OCI-LY1 (cell line): ENCODE measurements at regions not wholly inside any gene's neighbourhood (a gene's known extent, or its start where the extent isn't known, plus 50 kb on each side); places are given as distances from the start of the nearest gene placed in this dataset.

Source experiments
- H2AFZ ChIP-seq: fragments of 200-600 bp; sonication (generic), shearing (Covaris generic); 2 replicates; pipeline ENCODE4 v1.6.0; 2014; ENCODE audit warnings: antibody characterized with exemption, mild to moderate bottlenecking, low read length
- H3F3A ChIP-seq: fragments of 200-600 bp; sonication (generic), shearing (Covaris generic); 2 replicates; pipeline ENCODE4 v1.6.0; 2014; ENCODE audit warnings: mild to moderate bottlenecking, antibody characterized with exemption, low read length, moderate library complexity; ENCODE audit not compliant: insufficient read depth
- H3K27ac ChIP-seq: fragments of 200-600 bp; sonication (generic); 2 replicates; pipeline ENCODE4 v1.5.1; 2014; ENCODE audit warnings: low read length, mixed run types, mild to moderate bottlenecking, low read depth; ENCODE audit not compliant: poor library complexity, severe bottlenecking
- H3K27me3 ChIP-seq: fragments of 200-600 bp; sonication (generic); 2 replicates; pipeline ENCODE4 v1.6.0; 2014; ENCODE audit warnings: antibody characterized with exemption, mild to moderate bottlenecking, low read length, moderate library complexity; ENCODE audit not compliant: insufficient read depth
- H3K36me3 ChIP-seq: fragments of 200-600 bp; sonication (generic); 2 replicates; pipeline ENCODE4 v1.6.1; 2014; ENCODE audit warnings: mild to moderate bottlenecking, antibody characterized with exemption, low read length, moderate library complexity, mixed read lengths; ENCODE audit not compliant: insufficient read depth
- H3K4me1 ChIP-seq: fragments of 200-600 bp; sonication (generic); 2 replicates; pipeline ENCODE4 v1.5.1; 2014; ENCODE audit warnings: mild to moderate bottlenecking, low read length, moderate library complexity; ENCODE audit not compliant: insufficient read depth, severe bottlenecking
- H3K4me2 ChIP-seq: fragments of 200-600 bp; sonication (generic), shearing (Covaris generic); 2 replicates; pipeline ENCODE4 v1.6.1; 2014; ENCODE audit warnings: low read length
- H3K4me3 ChIP-seq: fragments of 200-600 bp; sonication (generic); 2 replicates; pipeline ENCODE4 v1.5.1; 2014; ENCODE audit warnings: low read length, low read depth, mild to moderate bottlenecking, mixed read lengths; ENCODE audit not compliant: poor library complexity, severe bottlenecking
- H3K79me2 ChIP-seq: fragments of 200-600 bp; shearing (Covaris generic); 2 replicates; pipeline ENCODE4 v1.6.1; 2016; ENCODE audit warnings: mixed run types, low read length, mixed read lengths; ENCODE audit not compliant: insufficient read depth
- H3K9ac ChIP-seq: fragments of 200-600 bp; sonication (generic), shearing (Covaris generic); 2 replicates; pipeline ENCODE4 v1.6.1; 2014; ENCODE audit warnings: mild to moderate bottlenecking, low read length, mixed read lengths
- H3K9me2 ChIP-seq: fragments of 200-600 bp; sonication (generic), shearing (Covaris generic); 2 replicates; pipeline ENCODE4 v1.6.1; 2014; ENCODE audit warnings: low read depth, mild to moderate bottlenecking, low read length, mixed read lengths
- H3K9me3 ChIP-seq: fragments of 200-600 bp; shearing (Covaris generic); 2 replicates; pipeline ENCODE4 v1.6.1; 2014; ENCODE audit warnings: low read length, mixed read lengths
- H4K20me1 ChIP-seq: fragments of 200-600 bp; sonication (generic), shearing (Covaris generic); 2 replicates; pipeline ENCODE4 v1.6.0; 2016; ENCODE audit warnings: mild to moderate bottlenecking, low read length; ENCODE audit not compliant: insufficient read depth
- EZH2 ChIP-seq: fragments of 200-600 bp; sonication (generic), shearing (Covaris generic); IDR thresholded peaks from 2 replicates; pipeline ENCODE4 v1.8.0; 2017; ENCODE audit warnings: borderline replicate concordance, mixed run types, mild to moderate bottlenecking, antibody characterized with exemption, low read length, moderate library complexity, mixed read lengths
- TF ChIP-seq, protein P1 (sequence below): fragments of 200-600 bp; sonication (generic), shearing (Covaris generic); IDR thresholded peaks from 2 replicates; pipeline ENCODE4 v1.5.1; 2017; ENCODE audit warnings: mild to moderate bottlenecking, antibody characterized with exemption, low read length, moderate library complexity, mixed read lengths

DNA sequence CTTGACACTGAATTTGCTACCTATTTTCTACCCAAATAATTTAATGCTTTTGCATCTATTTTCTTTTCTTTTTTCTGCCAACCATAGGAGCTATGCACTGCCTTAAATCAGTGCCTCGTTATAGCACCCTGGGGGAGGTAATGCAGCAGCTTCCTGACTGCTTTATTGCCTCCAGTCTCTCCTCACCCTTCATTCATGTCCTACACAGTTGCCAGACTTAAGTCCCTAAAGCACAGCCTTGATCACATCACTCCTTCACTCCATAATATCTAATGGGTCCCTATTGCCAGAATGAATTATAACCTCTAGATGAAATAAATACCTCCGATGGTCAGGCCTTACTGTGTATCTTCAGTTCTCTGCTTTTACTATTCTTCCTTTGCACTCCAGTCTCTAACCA, 211.2 kb upstream of the GLRA1 start:
- H3K4me3 ChIP-seq, result no peak overlapping the region
- no peaks in the 10 kb centered on the region for H3K27me3 ChIP-seq
- H3K79me2 ChIP-seq, result no peaks in the 10 kb centered on the region
- no peaks in the 10 kb centered on the region for H3K9me3 ChIP-seq
- H3F3A ChIP-seq, result no peaks in the 10 kb centered on the region
- H3K9me2 ChIP-seq, result no peaks in the 10 kb centered on the region
- H3K4me2 ChIP-seq, result no peak overlapping the region
- H2AFZ ChIP-seq, result no peak overlapping the region
- H3K27ac ChIP-seq, result no peak overlapping the region
- H3K4me1 ChIP-seq, result no peaks in the 10 kb centered on the region
- no peaks in the 10 kb centered on the region for H4K20me1 ChIP-seq
- TF ChIP-seq EZH2, result no peak
- TF ChIP-seq, protein P1, sequence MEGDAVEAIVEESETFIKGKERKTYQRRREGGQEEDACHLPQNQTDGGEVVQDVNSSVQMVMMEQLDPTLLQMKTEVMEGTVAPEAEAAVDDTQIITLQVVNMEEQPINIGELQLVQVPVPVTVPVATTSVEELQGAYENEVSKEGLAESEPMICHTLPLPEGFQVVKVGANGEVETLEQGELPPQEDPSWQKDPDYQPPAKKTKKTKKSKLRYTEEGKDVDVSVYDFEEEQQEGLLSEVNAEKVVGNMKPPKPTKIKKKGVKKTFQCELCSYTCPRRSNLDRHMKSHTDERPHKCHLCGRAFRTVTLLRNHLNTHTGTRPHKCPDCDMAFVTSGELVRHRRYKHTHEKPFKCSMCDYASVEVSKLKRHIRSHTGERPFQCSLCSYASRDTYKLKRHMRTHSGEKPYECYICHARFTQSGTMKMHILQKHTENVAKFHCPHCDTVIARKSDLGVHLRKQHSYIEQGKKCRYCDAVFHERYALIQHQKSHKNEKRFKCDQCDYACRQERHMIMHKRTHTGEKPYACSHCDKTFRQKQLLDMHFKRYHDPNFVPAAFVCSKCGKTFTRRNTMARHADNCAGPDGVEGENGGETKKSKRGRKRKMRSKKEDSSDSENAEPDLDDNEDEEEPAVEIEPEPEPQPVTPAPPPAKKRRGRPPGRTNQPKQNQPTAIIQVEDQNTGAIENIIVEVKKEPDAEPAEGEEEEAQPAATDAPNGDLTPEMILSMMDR, result no peak
- H3K9ac ChIP-seq, result no peak overlapping the region
- no peaks in the 10 kb centered on the region for H3K36me3 ChIP-seq

DNA sequence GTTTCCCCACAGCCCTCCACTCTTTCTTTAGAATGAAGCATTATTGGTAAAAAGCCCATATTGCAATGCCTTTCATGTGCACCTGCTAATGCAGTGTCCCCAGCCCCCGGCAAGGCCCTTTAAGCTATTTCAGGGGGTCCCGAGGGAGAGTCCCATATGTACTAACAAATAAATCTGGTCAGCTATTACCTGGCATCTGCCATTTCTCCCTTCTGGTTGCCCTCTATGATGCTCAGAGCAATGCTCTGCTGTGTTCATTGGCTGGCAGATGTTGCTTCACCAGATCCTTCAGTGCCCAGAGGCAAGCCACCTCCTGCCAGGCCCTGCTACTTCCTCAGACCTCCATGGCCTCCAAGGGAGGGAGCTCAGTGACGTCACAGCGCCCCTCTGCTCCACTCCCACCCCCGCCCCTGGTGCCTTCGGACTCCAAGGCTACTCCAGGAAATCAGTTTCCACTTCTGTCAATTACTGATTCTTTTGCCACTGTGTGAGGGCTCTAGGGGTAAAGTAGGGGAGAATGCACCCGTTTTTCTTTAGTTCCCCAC, 201.1 kb upstream of the GLRA1 start:
- H4K20me1 ChIP-seq, result no peaks in the 10 kb centered on the region
- H2AFZ ChIP-seq, result no peak overlapping the region
- H3K27ac ChIP-seq, result no peak overlapping the region
- H3K4me3 ChIP-seq, result no peak overlapping the region
- H3K4me1 ChIP-seq, result no peaks in the 10 kb centered on the region
- no peaks in the 10 kb centered on the region for H3K36me3 ChIP-seq
- H3K9me3 ChIP-seq, result no peaks in the 10 kb centered on the region
- H3F3A ChIP-seq, result no peaks in the 10 kb centered on the region
- H3K79me2 ChIP-seq, result no peaks in the 10 kb centered on the region
- TF ChIP-seq, protein P1, result no peak
- TF ChIP-seq EZH2, result no peak
- no peak overlapping the region for H3K4me2 ChIP-seq
- no peaks in the 10 kb centered on the region for H3K27me3 ChIP-seq
- H3K9me2 ChIP-seq, result no peaks in the 10 kb centered on the region
- no peak overlapping the region for H3K9ac ChIP-seq

DNA sequence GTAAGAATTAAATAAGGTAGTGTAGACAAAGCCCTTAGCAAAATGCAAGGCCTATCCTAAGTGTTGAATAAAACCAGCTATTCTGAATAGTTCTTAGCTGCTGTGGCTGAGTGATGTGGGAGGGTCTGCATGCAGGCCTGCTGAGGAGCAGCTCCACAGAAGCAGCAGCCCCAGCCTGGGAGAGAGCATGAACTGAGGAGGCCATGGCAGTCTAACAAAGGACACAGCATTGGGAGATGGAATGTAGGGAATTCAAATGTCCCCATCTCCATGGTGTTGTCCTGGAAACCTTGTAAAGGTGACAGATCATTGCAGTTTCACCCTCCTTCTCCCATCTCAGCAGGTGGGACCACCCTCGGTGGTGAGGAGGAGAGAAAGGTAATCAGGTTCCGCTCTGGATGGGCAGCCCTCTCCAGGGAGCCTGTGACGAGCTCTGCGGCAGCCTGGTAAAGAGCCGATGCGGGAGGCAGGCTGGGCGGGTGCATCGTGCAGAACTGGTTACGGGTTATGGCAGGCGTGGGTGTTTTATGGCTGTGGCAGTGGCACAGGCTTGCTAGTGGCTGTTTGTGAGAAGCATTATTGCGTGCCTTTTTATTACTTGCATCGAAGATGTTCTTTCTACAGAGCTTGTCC, 199.9 kb upstream of the GLRA1 start:
- Histone ChIP-seq H3K36me3 (no peaks in the 10 kb centered on the region), H4K20me1 (no peaks in the 10 kb centered on the region), H3F3A (no peaks in the 10 kb centered on the region), H2AFZ (no peak overlapping the region), H3K9me3 (no peaks in the 10 kb centered on the region), H3K4me2 (no peak overlapping the region), H3K4me1 (no peaks in the 10 kb centered on the region), H3K27ac (no peak overlapping the region), H3K27me3 (no peaks in the 10 kb centered on the region), H3K9ac (no peak overlapping the region), H3K4me3 (no peak overlapping the region), H3K9me2 (no peaks in the 10 kb centered on the region), H3K79me2 (no peaks in the 10 kb centered on the region)
- TF ChIP-seq, protein P1, result no peak
- no peak for TF ChIP-seq EZH2
